ENCODE measurements at regions not wholly inside any gene's neighbourhood (a gene's known extent, or its start where the extent isn't known, plus 50 kb on each side); places are given as distances from the start of the nearest gene placed in this dataset.

- TF ChIP-seq MAX (IDR thresholded peaks at IDR 0.05) (no peak), POLR2A (IDR thresholded peaks at IDR 0.05; ENCODE audit: low read length) (no peak), RNF2 (IDR thresholded peaks at IDR 0.05; ENCODE audit: borderline replicate concordance, low read depth) (no peak), CEBPB (IDR thresholded peaks at IDR 0.05) (no peak), CTCF (IDR thresholded peaks at IDR 0.05) (no peak), JUN (IDR thresholded peaks at IDR 0.05) (no peak), PBX3 (IDR thresholded peaks at IDR 0.05) (no peak), KDM1A (IDR thresholded peaks at IDR 0.05; ENCODE audit: low read depth) (no peak), SMC3 (IDR thresholded peaks at IDR 0.05) (no peak), NPAS2 (CRISPR knock-in tag; IDR thresholded peaks at IDR 0.05; ENCODE audit: borderline replicate concordance) (no peak)
Observed at GRCh38 chr12:124242529-124243065, 52.3 kb upstream of the RFLNA start.
